ES-I3 (cell line): ENCODE measurements at regions not wholly inside any gene's neighbourhood (a gene's known extent, or its start where the extent isn't known, plus 50 kb on each side); places are given as distances from the start of the nearest gene placed in this dataset.

Source experiments
- H3K36me3 ChIP-seq: 2 replicates; pipeline ENCODE4 v1.6.1; 2013; ENCODE audit warnings: mild to moderate bottlenecking, low read length, control low read depth, moderate library complexity; ENCODE audit not compliant: insufficient read depth
- H3K4me1 ChIP-seq: 2 replicates; pipeline ENCODE4 v1.6.1; 2013; ENCODE audit warnings: mild to moderate bottlenecking, control low read depth, low read length; ENCODE audit not compliant: insufficient read depth
- H3K9ac ChIP-seq: 2 replicates; pipeline ENCODE4 v1.6.1; 2013; ENCODE audit warnings: low read depth, mild to moderate bottlenecking, low read length, moderate library complexity
- H3K9me3 ChIP-seq: 2 replicates; pipeline ENCODE4 v1.6.1; 2013; ENCODE audit warnings: mild to moderate bottlenecking, low read length, moderate library complexity; ENCODE audit not compliant: control insufficient read depth, insufficient read depth

DNA sequence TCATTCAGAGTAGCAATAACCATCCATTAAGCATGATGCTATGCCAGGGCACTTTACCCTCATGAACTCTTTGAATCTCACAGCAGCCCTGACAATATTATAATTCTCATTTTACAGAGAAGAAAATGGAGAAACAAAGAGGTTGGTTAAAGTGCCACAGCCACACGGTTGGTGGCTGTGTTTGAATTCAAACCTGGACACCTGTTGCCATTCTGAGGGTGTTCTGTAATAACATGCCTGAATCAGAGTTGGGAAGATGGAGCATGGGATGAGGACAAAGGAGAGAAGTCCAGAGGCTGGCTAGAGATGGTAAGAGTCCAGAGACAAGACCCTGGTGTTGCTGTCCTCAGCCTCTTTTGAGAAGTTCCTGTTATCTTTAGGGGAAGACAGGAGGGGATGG, 127.7 kb downstream of the DHX35 start:
- Histone ChIP-seq H3K9ac (no peak overlapping the region), H3K9me3 (no peaks in the 10 kb centered on the region), H3K4me1 (no peaks in the 10 kb centered on the region), H3K36me3 (no peaks in the 10 kb centered on the region)
